GM21717 (cell line): ENCODE measurements at regions not wholly inside any gene's neighbourhood (a gene's known extent, or its start where the extent isn't known, plus 50 kb on each side); places are given as distances from the start of the nearest gene placed in this dataset.
"Not testable (repeated sequence)": the region's sequence is repeated elsewhere in the genome, so short reads cannot be mapped to it uniquely, and the experiment has no call there.

Experiments used
- ATAC-seq: cut with Tn5 transposase; IDR thresholded peaks from one replicate; pipeline ENCODE4 v1.9.1; 2021; ENCODE audit warnings: mild to moderate bottlenecking, moderate library complexity; ENCODE audit not compliant: unreplicated experiment

GRCh38 chr5:107012371-107012770, 658.4 kb downstream of the EFNA5 start:
- no peak for ATAC-seq

GRCh38 chr5:107011605-107012004, 659.1 kb downstream of the EFNA5 start:
- ATAC-seq = no peak

- no peak for ATAC-seq
These were observed 660.7 kb downstream of the EFNA5 start for GRCh38 chr5:107010060-107010459.

- ATAC-seq = no peak
These were observed 665.1 kb downstream of the EFNA5 start for GRCh38 chr5:107005653-107006052.

GRCh38 chr5:107005161-107005560, 665.6 kb downstream of the EFNA5 start:
- ATAC-seq = no peak

GRCh38 chr5:107002115-107002514, 668.6 kb downstream of the EFNA5 start:
- ATAC-seq = no peak

GRCh38 chr5:106999506-106999905, 671.2 kb downstream of the EFNA5 start:
- not testable (repeated sequence) for ATAC-seq

GRCh38 chr5:106986006-106986405, 684.7 kb downstream of the EFNA5 start:
- ATAC-seq = no peak

GRCh38 chr5:106985174-106985573, 685.6 kb downstream of the EFNA5 start:
- ATAC-seq = no peak

GRCh38 chr5:106979178-106979577, 691.6 kb downstream of the EFNA5 start:
- ATAC-seq = not testable (repeated sequence)

GRCh38 chr5:106978582-106979165, 692.1 kb downstream of the EFNA5 start:
- ATAC-seq = not testable (repeated sequence)

GRCh38 chr5:106976363-106976762, 694.4 kb downstream of the EFNA5 start:
- ATAC-seq = no peak

GRCh38 chr5:106974272-106974671, 696.5 kb downstream of the EFNA5 start:
- no peak for ATAC-seq

- no peak for ATAC-seq
These were observed 703.9 kb downstream of the EFNA5 start for GRCh38 chr5:106966686-106967315.

GRCh38 chr5:106964132-106964531, 706.6 kb downstream of the EFNA5 start:
- ATAC-seq = no peak

GRCh38 chr5:106963630-106964029, 707.1 kb downstream of the EFNA5 start:
- no peak for ATAC-seq

- no peak for ATAC-seq
These were observed 708.1 kb downstream of the EFNA5 start for GRCh38 chr5:106962464-106963230.

GRCh38 chr5:106959387-106959786, 711.4 kb downstream of the EFNA5 start:
- no peak for ATAC-seq

GRCh38 chr5:106957336-106957735, 713.4 kb downstream of the EFNA5 start:
- ATAC-seq = no peak

GRCh38 chr5:106956886-106957285, 713.9 kb downstream of the EFNA5 start:
- no peak for ATAC-seq

GRCh38 chr5:106956187-106956586, 714.5 kb downstream of the EFNA5 start:
- no peak for ATAC-seq

GRCh38 chr5:106940986-106941385, 729.8 kb downstream of the EFNA5 start:
- no peak for ATAC-seq
